Islet precursor cell (in vitro differentiated cells): ENCODE measurements at regions not wholly inside any gene's neighbourhood (a gene's known extent, or its start where the extent isn't known, plus 50 kb on each side); places are given as distances from the start of the nearest gene placed in this dataset.

Experiments
- DNase-seq: peaks from one replicate; pipeline ENCODE4 v3.0.0-alpha.2; 2018

- DNase-seq = no peak
Measured at GRCh38 chr18:45169610-45170009, 445.7 kb upstream of the SLC14A2 start.

GRCh38 chr18:45171679-45172191 lies 443.5 kb upstream of the SLC14A2 start:
- DNase-seq = no peak

GRCh38 chr18:45173327-45173726 lies 441.9 kb upstream of the SLC14A2 start:
- DNase-seq = no peak

- no peak for DNase-seq
Measured at GRCh38 chr18:45173799-45174519, 441.3 kb upstream of the SLC14A2 start.

- no peak for DNase-seq
Measured at GRCh38 chr18:45174629-45175136, 440.6 kb upstream of the SLC14A2 start.

- DNase-seq = no peak
Measured at GRCh38 chr18:45175511-45175910, 439.8 kb upstream of the SLC14A2 start.

- no peak for DNase-seq
Measured at GRCh38 chr18:45186832-45187231, 428.4 kb upstream of the SLC14A2 start.

GRCh38 chr18:45191795-45192194 lies 423.5 kb upstream of the SLC14A2 start:
- no peak for DNase-seq

GRCh38 chr18:45197526-45197970 lies 417.7 kb upstream of the SLC14A2 start:
- peak; percentile 54 for DNase-seq

- no peak for DNase-seq
Measured at GRCh38 chr18:45198526-45198925, 416.8 kb upstream of the SLC14A2 start.

GRCh38 chr18:45201029-45201428 lies 414.2 kb upstream of the SLC14A2 start:
- no peak for DNase-seq

GRCh38 chr18:45201489-45201888 lies 413.8 kb upstream of the SLC14A2 start:
- no peak for DNase-seq

- DNase-seq = no peak
Measured at GRCh38 chr18:45202061-45202460, 413.2 kb upstream of the SLC14A2 start.

GRCh38 chr18:45203677-45204076 lies 411.6 kb upstream of the SLC14A2 start:
- DNase-seq = no peak

- DNase-seq = no peak
Measured at GRCh38 chr18:45207328-45207727, 407.9 kb upstream of the SLC14A2 start.

GRCh38 chr18:45208164-45208563 lies 407.1 kb upstream of the SLC14A2 start:
- no peak for DNase-seq

GRCh38 chr18:45212181-45213039 lies 402.9 kb upstream of the SLC14A2 start:
- peak; percentile 87 for DNase-seq

- DNase-seq = no peak
Measured at GRCh38 chr18:45213040-45213333, 402.3 kb upstream of the SLC14A2 start.

GRCh38 chr18:45218436-45218835 lies 396.8 kb upstream of the SLC14A2 start:
- DNase-seq = no peak

GRCh38 chr18:45221363-45221762 lies 393.9 kb upstream of the SLC14A2 start:
- no peak for DNase-seq

GRCh38 chr18:45222180-45222579 lies 393.1 kb upstream of the SLC14A2 start:
- DNase-seq = no peak

GRCh38 chr18:45227001-45227742 lies 388.1 kb upstream of the SLC14A2 start:
- no peak for DNase-seq

- DNase-seq = no peak
Measured at GRCh38 chr18:45228796-45229388, 386.4 kb upstream of the SLC14A2 start.
